ENCODE measurements at regions not wholly inside any gene's neighbourhood (a gene's known extent, or its start where the extent isn't known, plus 50 kb on each side); places are given as distances from the start of the nearest gene placed in this dataset.
A peak's percentile ranks its signal among the peaks of the same experiment; 100 is the strongest.

DNA sequence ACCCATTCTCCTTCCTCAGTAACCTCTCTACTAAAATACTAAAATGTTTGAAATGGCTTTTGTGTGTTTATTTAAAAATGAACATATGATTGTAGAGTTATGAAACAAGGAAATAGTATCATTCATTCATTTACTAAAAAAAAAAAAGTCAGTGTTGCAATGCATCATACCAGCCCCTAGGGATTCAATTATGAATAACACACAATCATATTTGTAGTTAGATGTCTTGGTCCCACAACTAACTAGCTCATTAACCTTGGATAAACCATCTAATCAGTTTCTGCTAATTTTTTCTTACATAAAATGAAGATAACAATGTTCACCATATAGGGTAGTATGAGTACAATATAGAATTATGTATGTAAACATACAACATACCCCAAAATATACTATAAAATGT, 183.2 kb downstream of the GRIN2B start:
- H3K4me3 ChIP-seq (ENCODE audit: low read depth, low read length), result no peak overlapping the region
- no peak for DNase-seq (ENCODE audit: low read depth)
- TF ChIP-seq, protein P1, sequence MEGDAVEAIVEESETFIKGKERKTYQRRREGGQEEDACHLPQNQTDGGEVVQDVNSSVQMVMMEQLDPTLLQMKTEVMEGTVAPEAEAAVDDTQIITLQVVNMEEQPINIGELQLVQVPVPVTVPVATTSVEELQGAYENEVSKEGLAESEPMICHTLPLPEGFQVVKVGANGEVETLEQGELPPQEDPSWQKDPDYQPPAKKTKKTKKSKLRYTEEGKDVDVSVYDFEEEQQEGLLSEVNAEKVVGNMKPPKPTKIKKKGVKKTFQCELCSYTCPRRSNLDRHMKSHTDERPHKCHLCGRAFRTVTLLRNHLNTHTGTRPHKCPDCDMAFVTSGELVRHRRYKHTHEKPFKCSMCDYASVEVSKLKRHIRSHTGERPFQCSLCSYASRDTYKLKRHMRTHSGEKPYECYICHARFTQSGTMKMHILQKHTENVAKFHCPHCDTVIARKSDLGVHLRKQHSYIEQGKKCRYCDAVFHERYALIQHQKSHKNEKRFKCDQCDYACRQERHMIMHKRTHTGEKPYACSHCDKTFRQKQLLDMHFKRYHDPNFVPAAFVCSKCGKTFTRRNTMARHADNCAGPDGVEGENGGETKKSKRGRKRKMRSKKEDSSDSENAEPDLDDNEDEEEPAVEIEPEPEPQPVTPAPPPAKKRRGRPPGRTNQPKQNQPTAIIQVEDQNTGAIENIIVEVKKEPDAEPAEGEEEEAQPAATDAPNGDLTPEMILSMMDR (IDR thresholded peaks at IDR 0.05; ENCODE audit: insufficient read depth, low read depth, low read length), result no peak

DNA sequence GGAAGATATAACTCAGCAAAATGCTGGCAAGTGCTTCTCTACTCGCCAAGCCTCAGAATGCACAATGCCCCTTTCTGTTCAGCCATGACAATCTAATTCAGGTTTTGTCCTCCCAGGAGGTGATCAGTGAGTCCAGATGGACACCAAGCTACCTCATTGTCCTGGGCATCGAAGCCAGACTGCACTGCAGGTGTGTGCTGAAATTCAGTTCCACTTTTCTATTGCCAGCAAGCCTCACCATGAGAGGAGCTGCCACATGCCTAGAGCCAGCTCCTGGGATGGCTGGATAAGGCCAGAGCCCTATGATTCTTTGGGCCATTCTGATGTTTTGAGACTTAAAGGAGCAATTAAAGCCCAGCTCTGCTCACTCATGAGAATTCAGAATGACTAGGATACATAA, 186.7 kb downstream of the GRIN2B start:
- DNase-seq (ENCODE audit: low read depth), result no peak
- TF ChIP-seq, protein P1 (IDR thresholded peaks at IDR 0.05; ENCODE audit: insufficient read depth, low read depth, low read length), result no peak
- no peak overlapping the region for H3K4me3 ChIP-seq (ENCODE audit: low read depth, low read length)

DNA sequence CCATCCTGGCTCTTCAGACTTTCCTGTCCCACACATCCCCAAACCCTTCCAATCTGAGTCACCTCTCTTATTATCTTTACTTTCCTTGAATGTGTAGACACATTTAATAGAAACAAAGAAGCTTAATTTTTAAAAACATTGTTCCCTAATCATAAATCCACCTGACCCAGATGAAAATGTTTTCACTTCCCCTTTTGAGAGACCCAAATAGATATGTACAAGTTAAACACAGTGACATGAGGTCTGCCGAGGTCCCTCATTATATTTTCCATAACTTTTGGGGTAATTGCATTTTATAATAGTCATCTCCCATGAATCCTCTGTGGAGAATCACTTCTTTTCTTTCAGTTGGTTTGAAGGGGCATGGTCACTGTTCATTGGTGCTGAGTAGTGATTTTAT, 191.1 kb downstream of the GRIN2B start:
- TF ChIP-seq, protein P1 (IDR thresholded peaks at IDR 0.05; ENCODE audit: insufficient read depth, low read depth, low read length), result no peak

DNA sequence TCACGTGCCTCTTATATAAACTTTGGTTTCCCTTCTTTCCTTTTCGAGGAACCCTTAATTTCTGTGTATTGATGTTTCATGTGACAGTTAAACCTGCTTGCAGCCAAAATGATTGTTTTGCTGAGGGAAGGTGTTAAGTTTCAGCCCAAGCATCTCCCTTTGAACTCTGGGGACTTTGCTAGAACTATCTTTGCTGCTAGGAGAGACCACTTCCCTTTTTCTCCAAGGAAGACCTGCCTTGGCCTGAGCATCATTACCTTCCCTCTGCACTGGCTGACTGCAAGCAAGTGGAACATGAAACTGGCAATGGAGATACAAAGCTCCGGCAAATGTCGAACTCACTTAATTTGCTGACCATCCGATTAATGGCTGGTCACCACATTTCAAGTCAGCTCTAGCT, 192.8 kb downstream of the GRIN2B start:
- no peak overlapping the region for H3K4me3 ChIP-seq (ENCODE audit: low read depth, low read length)
- DNase-seq (ENCODE audit: low read depth), result no peak
- TF ChIP-seq, protein P1 (IDR thresholded peaks at IDR 0.05; ENCODE audit: insufficient read depth, low read depth, low read length), result no peak

More for the DNA sequence above, 191.1 kb downstream of the GRIN2B start:
- DNase-seq (ENCODE audit: low read depth), result no peak
- H3K4me3 ChIP-seq (ENCODE audit: low read depth, low read length), result no peak overlapping the region

DNA sequence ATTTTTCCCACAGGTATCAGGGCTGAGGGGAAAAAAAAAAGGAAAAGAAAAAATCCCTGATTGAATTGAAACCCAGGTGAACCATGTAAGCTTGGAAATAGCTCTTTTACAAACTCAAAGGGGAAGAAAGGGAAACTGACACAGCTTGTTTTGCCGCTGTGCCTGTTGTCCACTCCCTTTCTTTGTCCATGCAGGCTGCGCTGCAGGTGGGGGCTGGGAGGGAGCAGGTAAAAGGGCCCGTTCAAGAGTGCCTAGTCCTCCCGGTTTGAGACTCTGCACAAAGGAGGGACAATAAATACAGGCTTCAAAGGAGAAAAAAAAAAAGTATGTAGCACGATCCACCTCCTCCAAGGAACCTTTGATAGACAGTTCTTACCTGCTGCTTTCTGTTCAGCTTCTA, 194.8 kb downstream of the GRIN2B start:
- H3K4me3 ChIP-seq (ENCODE audit: low read depth, low read length), result no peak overlapping the region
- TF ChIP-seq, protein P1 (IDR thresholded peaks at IDR 0.05; ENCODE audit: insufficient read depth, low read depth, low read length), result no peak
- no peak for DNase-seq (ENCODE audit: low read depth)

DNA sequence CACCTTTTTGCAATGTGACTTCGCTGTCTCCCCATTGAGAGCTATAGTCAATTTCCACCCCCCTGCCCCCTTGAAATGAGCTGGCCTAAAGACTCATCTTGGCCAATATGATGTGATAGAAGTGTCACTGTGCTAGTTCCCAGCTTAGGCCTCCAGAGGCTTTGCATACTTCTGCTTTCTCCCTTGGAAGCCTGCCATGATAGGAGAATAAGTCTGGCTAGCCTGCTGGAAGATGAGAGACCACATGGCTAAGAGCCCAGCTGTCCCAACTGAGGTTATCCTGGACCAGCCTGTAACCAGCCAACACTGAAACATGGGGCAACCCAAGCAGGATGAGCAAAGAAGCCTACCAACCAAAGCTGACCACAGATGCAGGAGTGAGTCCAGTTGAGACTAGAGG, 196.9 kb downstream of the GRIN2B start:
- no peak overlapping the region for H3K4me3 ChIP-seq (ENCODE audit: low read depth, low read length)
- peak; percentile 1 for DNase-seq (ENCODE audit: low read depth)
- TF ChIP-seq, protein P1 (IDR thresholded peaks at IDR 0.05; ENCODE audit: insufficient read depth, low read depth, low read length), result no peak

DNA sequence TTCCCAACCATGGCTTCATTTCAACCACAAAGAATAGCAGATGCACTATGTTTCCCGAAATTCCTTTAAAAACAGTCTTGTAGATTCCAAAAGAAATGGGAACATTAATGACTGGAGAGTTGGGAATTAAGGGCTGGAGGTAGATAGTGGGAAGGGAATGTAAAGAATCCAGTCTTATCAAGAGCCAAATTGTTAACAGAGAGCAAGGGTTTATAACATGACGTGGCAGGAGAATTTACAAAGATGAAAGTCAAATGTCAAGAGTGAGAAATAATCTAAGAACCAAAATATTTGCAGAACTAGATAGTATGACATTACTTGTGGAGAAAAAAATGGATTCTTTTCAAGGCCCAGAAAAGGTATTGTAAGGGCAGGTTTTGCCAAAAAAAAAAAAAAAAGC, 200.9 kb downstream of the GRIN2B start:
- H3K4me3 ChIP-seq (ENCODE audit: low read depth, low read length), result no peak overlapping the region
- TF ChIP-seq, protein P1 (IDR thresholded peaks at IDR 0.05; ENCODE audit: insufficient read depth, low read depth, low read length), result no peak
- DNase-seq (ENCODE audit: low read depth), result peak; percentile 14
